GM20000 (cell line): ENCODE measurements at regions not wholly inside any gene's neighbourhood (a gene's known extent, or its start where the extent isn't known, plus 50 kb on each side); places are given as distances from the start of the nearest gene placed in this dataset.

ENCODE experiments used
- DNase-seq: peaks from one replicate; pipeline ENCODE4 v3.0.0; 2012; ENCODE audit warnings: low spot score
- TF ChIP-seq, protein P1 (sequence below): IDR thresholded peaks from 2 replicates; pipeline ENCODE4 v1.5.1; 2012; ENCODE audit warnings: mild to moderate bottlenecking, control low read depth; ENCODE audit errors: extremely low read depth, missing control alignments

DNA sequence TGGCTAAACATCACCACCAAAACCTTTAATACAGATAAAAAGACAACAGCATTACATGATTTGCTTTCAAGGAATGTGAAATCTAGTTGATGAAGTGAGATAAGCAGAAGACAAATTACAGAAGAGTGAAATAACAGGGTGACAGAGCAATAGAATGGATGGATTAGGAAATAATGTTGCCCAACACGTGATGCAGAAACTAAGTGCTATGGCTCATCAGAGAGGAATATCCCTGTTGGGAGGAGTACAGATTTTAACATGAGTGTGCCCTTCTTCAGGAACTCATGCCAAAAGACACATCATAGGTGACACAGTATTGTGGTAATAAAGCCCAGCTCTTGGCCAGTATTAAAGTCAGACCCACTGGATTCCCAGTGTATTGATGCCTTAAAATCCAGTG, 176.6 kb upstream of the RAG2 start:
- TF ChIP-seq, protein P1, sequence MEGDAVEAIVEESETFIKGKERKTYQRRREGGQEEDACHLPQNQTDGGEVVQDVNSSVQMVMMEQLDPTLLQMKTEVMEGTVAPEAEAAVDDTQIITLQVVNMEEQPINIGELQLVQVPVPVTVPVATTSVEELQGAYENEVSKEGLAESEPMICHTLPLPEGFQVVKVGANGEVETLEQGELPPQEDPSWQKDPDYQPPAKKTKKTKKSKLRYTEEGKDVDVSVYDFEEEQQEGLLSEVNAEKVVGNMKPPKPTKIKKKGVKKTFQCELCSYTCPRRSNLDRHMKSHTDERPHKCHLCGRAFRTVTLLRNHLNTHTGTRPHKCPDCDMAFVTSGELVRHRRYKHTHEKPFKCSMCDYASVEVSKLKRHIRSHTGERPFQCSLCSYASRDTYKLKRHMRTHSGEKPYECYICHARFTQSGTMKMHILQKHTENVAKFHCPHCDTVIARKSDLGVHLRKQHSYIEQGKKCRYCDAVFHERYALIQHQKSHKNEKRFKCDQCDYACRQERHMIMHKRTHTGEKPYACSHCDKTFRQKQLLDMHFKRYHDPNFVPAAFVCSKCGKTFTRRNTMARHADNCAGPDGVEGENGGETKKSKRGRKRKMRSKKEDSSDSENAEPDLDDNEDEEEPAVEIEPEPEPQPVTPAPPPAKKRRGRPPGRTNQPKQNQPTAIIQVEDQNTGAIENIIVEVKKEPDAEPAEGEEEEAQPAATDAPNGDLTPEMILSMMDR: no peak
- no peak for DNase-seq

DNA sequence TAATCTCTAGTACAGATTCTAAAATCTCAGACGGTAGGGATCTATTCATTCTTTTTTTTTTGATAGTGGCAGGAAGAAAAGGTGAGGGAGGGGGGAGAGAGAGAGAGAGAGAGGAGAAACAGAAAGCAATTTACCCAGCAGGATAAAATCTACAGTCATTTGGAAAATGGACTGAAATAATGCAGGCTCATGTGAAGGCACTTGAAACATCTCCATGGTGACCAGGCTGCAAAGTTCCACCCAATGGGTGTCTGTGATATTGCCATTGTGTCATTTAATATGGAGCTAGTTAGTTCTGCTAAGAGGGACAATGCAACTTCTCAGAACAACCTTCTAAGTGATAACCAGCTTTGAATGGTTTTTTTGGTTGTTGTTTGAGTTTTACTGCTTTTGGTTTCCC, 165.2 kb upstream of the RAG2 start:
- DNase-seq: peak; percentile 12
- TF ChIP-seq, protein P1: no peak

DNA sequence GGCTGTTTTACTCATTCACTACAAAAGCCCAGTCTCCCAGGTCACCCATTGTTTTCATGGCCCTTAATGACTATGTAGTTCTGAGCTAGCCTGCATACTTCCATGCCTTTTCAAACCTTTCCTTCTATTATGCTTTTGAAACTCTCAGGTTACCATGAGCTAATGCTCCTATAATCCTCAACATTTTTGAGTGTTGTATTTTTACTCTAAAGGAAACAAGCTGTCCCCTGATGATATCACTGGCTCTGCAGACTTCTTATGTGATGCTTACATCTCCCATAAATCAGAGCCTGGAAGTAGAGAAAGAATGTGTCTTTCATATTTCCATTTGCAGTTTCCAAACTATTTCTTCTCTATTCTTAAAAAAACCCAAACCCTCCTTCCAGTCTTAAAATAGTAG, 159.0 kb upstream of the RAG2 start:
- DNase-seq: no peak
- TF ChIP-seq, protein P1: no peak

DNA sequence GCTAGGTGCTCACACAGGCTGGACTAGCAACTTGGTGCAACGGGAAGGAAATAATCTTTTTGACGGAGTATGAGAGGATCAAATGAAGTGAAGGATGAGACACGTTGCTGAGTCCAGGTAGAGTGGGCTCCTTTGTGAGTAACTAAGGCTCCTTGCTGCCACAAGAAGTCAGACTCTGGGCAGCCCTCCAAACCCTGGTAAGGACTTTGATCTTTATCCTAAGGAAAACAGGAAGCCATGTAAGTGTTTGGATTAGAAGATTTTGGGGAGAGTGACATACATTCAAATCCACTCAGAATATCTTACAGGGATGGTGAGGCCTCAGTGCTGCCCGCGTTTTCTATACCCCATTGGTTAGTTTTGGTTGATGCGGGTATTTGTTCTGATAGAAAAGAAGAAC, 155.9 kb upstream of the RAG2 start:
- TF ChIP-seq, protein P1: no peak
- no peak for DNase-seq

DNA sequence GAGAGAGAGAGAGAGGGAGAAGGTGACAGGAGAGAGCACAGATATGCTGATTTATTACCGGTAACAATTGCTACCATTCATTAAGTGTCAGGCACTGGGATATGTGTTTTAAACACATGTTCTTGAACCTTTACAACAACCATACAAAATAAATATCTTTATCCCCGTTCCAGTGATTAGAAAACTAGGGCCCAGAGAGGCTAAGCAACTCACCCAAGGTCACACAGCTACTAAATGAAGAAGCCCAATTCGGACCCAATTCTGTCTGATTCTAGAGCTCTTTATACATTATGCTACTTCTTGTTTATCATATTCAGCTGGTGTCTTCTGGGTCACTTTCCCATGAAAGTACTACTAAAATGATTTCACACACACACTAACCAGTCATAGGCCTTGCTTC, 154.0 kb upstream of the RAG2 start:
- DNase-seq: no peak
- TF ChIP-seq, protein P1: no peak

DNA sequence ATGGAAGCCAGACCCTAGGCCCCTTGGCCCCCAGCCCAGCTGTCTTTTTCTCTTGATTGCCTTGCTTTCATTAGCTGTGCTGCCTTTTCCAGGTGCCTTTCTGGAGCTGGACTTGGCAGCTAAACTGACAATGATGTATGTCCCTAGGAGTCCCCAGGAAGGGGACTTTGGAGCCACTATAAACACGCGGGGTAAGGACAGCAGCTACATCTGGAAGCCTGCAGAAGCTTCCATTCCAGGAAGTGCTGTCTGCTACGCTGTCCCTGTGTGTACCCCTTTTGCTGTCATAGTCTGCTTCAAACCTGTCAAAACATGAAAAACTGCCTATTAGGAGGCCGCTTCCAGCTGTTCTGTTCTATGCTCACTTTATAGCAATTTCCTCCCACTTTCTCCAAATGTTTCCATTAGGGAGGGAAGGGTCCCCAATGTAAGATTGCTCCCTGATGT, 153.3 kb upstream of the RAG2 start:
- no peak for DNase-seq
- TF ChIP-seq, protein P1: no peak

DNA sequence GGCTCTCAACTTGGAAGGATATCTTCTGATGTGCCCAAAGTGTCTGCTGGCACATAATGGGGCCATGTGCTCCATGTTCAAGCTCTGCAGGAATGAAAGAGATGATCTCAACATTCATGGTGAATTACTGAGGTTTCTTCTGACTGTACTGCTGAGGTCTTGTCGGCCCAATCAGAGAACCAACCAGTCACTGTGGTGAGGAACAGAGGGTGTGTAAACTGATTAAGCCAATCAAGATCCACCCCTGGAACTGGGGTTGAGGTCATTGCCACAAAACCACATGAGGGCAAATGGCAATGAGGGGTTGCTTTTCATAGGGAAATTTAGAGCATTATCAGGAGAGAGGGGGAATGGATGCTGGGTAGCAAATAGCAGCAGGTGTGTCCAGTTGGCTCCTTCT, 152.3 kb upstream of the RAG2 start:
- TF ChIP-seq, protein P1: no peak
- DNase-seq: no peak
